HG02938 (cell line): ENCODE measurements at regions not wholly inside any gene's neighbourhood (a gene's known extent, or its start where the extent isn't known, plus 50 kb on each side); places are given as distances from the start of the nearest gene placed in this dataset.

Experiments
- ATAC-seq: cut with Tn5 transposase; IDR thresholded peaks from one replicate; pipeline ENCODE4 v1.9.1; 2021; ENCODE audit warnings: mild to moderate bottlenecking, moderate library complexity; ENCODE audit not compliant: unreplicated experiment

GRCh38 chr13:33615436-33615835 is 202.5 kb upstream of the RFC3 start:
- no peak for ATAC-seq

DNA sequence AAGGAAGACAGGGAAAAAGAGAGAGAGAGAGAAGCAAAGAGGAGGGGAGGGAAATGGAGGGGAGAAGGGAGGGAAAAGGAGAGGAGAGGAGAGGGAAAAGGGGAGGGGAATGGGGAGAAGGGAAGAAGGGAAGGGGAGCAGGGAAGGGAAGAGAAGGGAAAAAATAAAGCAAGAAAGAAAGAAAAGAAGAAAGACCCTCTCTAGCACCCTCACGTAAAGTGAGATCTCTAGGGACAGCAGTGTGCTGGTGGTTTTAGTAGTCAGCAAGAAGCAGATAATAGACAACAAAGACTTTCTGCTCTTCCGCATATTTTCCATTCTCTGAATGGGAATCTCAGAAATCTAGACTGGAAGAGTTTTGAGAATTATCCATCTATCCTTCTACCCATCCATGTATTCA is 201.8 kb upstream of the RFC3 start:
- no peak for ATAC-seq

DNA sequence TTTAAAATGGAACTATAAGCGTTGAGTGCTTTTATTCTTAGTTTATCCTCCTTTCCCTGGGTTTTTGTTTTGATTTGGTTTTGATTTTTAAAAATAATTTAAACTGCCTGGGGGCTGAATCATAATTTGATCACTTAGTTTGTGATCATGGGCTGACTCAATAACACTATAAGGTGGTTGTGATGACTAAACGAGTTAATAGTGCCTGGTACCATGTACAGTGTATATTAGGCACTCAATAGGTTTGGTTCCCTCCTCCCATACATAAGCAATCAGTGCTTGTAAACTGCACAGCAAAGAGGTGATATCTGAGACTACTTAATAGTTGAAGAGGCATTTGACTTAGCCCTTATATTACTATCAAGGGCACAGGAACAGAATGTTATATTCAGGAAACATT is 200.9 kb upstream of the RFC3 start:
- ATAC-seq, result no peak

DNA sequence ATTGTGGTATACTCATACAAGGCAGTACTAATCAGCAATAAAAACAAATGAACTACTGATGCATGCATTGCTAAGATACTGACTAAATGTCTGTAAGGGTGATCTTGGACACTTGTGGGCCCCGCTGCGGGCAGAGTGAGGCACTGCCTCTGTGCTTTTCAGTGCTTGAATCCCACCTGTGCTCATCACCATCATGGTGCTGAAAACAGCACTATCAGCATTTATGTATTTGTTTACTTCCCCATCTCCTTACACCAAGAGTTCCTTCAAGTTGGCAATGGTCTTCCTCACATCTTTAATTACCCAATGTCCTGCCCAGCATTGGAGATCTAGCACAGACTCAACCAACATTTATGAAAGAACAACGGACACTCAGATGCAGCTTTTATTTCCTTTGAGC is 193.7 kb upstream of the RFC3 start:
- no peak for ATAC-seq

- no peak for ATAC-seq
These were observed 193.2 kb upstream of the RFC3 start for GRCh38 chr13:33624740-33625139.

GRCh38 chr13:33626407-33626806 is 191.5 kb upstream of the RFC3 start:
- no peak for ATAC-seq

DNA sequence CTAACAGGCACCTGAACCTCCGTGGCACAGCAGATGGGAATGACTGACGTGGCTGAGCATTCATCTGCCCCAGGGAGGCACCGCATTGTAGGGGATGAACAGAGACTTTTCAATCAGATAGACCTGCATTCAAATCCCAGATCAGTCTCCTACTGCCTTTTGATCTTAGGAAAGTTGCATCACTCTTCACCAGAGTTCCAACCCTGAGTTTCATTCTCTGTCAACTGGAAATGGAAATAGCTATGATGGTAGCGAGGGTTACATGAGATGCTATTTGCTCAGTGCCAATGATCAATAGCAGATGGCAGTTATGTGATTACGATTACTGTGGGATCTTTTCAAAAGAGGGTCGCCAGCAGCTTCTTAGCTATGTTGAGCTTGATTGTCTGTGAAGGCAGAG is 189.3 kb upstream of the RFC3 start:
- ATAC-seq, result no peak

DNA sequence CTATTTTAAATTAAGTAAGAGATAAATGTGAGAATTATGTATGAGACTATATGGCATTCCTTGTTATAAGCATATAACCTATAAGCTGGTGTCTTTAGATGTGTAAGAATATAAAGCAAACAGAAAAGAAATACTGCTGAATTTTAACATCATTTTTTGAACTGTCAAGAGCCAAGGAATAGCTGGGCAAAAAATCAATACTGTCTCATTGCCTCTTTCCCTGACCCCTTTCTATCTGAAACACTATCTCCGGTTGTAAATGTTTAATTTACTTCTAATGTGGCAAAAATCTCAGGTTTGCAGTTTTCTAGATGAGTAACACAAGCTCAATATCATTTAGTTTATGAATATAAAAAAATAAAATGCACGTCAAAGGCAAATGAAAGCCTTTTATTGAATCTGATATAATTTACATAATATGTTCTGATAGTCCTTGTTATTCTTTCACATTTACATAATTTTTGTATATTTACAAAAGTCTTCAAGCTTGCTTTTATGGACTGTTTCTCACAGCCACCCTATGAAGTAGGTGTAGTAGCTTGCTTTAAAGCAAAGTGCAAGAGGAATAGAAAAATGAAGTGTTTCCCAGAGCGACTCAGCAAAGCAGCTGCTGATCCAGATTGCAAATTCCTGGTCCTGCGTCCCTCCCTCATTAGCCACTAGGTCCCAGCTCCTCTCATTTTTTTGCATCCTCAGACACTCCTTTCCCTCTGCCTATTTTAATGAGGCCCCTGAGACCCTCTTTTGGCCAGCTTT is 188.2 kb upstream of the RFC3 start:
- ATAC-seq, result no peak

DNA sequence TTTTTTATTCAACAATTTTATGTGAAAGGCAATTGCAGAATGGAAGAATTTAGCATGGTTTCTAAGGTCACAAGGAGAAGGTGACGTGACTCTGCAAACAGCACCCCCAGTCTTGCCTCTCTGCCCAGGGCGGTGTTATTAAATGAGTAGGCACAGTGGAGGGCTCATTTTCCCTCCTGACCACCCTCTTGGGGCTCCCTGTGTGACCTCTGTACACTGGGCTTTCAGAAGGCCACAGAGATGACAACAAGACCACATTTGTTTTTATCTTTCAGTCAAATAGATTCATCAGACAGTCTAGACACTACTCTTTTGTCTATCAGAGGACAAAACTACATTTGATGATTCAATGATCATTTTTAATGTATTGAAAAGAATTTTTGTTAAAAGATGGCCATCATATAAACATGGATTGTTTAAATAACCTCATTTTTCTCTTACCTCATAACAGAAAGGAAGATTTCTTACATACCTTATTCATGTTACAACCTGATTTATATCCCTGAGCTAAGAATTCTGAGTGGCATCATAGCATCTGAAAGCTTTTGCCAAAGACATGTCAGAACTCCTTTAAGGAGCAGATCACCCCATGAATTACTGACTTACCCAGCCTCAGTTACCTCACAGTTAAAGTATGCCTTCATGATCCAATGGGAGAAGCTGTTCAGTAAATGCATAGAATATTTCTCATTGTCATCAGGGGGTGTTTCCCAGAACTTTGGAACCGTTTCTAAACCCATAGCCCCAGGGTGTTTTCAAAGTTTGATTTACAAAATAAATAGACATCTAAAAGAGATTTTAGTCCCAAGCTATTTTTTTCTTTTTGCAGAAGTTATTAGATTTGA is 184.0 kb upstream of the RFC3 start:
- ATAC-seq, result no peak

DNA sequence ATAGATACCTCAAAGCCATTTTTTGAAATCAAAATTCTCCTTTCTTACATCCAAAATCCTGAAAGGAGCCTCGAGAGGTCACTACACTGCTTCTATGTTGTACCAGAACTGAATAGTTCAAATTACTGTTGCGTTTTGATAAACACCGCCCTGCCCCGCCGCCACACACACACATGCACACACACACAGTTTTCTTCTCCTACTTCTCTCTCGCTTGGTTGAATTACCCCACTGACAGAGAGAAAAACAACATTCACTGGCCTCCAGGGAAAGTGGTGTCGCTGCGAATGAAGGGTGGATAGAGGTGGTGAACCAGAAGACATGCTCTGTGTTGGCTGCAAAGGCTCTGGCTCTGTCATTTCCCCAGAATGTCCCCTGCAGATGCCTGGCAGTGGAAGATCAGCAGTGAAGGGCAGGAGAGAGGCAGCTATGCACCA is 183.4 kb upstream of the RFC3 start:
- no peak for ATAC-seq

GRCh38 chr13:33636243-33636642 is 181.7 kb upstream of the RFC3 start:
- ATAC-seq, result no peak

DNA sequence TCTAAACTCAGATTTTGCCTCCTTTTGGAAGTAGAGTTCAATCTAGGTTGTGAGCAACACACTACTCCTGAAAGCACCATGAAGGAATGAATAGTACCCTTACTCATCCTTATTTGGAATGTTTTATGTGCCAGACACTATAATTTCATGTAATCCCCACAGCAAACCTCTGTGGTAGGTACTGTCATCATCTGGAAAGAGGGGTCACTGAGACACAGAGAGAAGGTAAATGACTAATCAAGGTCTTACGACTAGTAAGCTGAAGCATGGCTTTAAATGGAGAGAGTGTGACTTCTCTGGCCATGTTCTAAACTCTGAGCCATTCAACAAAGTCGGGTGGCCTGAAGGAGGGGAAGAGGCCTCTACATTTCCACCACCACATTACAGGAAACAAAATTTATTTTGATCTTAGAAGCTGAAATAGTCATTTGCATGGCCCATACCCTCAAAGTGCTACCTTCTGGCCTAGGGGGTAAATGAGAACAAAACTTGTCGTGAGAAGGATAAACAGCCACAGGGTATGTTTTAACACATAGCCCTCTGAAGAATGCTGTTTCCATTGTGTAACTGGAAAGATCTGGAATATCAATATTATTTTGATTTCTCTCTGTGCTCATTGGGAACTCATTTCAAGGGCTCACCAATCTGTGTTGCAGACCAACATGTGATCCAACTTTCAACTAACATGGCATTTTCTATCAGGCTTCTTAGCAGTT is 180.8 kb upstream of the RFC3 start:
- no peak for ATAC-seq

- no peak for ATAC-seq
These were observed 179.8 kb upstream of the RFC3 start for GRCh38 chr13:33637978-33638743.

DNA sequence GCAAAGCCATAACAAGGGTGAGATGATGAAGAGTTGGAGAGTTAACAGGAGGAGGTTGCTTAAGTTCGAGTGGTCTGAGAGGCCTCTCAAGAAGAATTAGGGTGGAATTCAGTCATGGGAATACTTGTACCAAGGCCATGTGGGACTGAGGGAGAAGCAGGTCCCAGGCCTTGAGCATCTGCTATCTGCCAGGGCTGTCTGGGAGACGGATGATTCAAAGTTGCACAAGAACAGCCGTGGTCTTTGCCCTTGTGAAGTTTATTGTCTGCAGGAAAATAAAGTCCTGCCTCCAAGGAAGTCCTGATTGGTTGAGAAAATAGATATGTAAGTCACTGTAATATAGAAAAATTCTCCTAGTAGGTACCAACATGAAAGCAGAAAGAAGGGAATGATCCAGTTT is 178.8 kb upstream of the RFC3 start:
- ATAC-seq, result no peak

GRCh38 chr13:33639626-33640080 is 178.3 kb upstream of the RFC3 start:
- ATAC-seq, result peak; percentile 78

DNA sequence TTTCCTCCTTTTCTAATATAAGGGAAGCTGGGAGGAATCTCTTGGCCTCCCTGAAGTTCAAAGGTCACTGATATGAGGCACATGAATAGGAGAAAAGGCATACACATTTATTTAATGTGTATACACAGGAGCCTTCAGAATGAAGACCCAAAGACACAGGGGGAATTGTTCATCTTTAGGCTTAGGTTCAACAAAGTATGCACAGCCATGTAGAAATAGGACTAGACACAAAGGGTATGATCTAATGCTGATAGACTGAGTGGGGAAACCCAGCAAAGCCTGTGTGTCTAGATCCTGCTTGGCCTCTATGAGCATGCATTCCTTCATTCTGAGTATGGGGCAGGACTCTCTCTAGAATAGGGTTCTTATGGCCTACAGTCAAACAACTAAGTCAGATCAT is 177.1 kb upstream of the RFC3 start:
- ATAC-seq, result no peak

DNA sequence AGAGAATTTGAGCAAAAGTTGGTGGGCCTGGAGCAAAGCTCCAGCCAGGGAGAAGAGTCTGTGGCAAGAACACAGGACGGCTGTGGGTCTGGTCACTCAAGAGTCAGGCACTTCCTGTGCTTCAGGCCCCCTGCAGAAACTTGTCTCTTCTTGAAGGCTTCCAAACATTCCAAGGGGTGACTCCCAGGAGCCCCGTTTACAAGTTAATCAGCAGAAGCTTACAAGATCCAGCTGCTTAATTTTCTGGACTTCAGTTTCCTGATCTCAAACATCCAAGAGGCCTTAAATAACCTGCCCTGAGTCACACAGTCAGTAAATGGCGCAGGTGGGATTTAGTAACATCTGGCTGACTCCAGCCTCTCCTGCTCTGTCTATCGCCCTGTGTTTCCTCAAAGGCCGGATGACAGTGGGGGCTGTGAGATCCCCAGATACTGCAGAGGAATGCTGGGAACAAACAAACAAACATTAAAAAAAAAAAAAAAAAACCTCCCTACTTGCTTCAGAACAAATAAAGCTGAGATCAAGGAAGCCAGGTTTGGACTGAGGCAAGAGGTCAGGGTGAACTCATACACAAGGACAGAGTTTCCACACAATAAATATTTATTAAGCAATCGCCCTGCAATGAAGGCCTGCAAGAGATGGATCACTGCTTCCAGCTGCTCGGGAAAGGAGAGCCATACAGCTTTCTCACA is 175.4 kb upstream of the RFC3 start:
- no peak for ATAC-seq

DNA sequence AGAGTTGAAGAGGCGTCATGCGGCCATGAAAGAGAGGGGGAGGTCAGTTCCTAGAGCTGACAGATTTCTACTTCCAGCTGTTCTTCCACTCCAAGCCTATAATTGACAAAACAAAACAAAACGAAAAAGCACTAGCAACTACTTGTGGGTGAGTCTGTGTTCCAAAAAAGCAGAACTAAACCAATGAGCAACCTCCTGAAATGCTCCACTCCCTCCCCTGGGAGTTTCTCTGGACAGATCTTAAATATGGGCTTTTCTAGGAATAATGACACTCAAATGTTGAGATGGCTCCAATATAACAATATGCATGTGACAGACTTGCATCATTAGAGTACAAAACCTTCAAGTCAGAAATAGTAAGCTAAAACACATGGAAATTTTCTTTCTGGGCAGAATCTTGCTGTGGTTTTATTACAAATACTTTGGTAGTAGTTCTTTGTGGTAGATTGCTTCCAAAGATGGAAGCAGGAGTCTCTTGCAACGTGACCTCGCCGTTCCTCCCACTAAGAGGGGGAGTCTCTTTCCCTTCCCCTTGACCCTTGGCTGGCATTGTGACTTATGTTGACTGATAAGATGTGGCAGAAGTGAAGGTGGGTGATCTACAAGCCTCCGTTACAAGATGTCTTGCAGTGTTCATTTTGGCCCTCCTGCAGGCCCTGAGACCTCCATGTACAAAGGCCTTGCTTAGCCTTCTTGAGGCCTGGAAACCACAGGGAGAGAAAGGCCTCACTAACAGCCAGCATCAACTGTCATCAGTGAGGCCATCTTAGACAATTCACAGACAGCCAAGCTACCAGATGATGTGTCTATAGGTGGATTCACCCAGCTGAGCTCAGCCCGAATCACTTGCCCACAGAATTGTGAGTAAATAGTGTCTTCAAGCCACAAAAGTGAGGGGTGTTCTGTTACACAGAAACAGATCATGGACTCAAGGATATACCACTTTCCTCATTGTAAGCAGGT is 173.1 kb upstream of the RFC3 start:
- no peak for ATAC-seq
